ENCODE measurements at regions not wholly inside any gene's neighbourhood (a gene's known extent, or its start where the extent isn't known, plus 50 kb on each side); places are given as distances from the start of the nearest gene placed in this dataset.

DNA sequence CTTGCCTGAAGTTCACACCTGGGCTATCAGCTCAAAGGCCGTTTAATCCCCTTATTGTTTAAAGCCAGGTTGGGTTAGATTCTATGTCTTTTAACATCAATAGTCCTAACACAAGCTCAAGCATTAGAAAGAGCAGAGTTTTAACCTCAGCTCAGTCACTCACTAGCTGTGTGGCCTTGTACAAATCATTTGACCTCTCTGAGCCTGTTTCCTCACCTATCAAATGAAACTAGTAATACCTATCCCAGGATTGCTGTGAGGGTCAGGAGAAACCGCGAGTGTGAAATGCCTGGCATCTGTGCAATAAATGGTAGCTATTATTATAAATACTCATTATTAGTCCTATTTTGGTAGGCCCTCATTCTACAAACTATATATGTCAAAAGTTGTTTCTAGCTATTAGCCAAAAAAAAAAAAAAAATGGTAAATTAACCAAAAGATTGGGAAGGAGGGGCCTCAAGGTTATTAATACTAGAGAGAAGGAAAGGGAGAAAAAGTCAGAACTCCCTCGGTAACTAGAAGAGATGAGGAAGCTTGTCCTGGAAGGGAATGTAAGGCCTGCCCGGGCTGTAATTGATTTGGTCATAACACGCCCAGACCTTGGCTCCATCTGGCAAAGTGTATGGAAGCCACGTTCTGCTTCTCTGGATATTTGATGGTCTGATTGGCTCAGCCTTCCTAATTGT lies 510.5 kb upstream of the PROK2 start:
- FAIRE-seq, result no peak

DNA sequence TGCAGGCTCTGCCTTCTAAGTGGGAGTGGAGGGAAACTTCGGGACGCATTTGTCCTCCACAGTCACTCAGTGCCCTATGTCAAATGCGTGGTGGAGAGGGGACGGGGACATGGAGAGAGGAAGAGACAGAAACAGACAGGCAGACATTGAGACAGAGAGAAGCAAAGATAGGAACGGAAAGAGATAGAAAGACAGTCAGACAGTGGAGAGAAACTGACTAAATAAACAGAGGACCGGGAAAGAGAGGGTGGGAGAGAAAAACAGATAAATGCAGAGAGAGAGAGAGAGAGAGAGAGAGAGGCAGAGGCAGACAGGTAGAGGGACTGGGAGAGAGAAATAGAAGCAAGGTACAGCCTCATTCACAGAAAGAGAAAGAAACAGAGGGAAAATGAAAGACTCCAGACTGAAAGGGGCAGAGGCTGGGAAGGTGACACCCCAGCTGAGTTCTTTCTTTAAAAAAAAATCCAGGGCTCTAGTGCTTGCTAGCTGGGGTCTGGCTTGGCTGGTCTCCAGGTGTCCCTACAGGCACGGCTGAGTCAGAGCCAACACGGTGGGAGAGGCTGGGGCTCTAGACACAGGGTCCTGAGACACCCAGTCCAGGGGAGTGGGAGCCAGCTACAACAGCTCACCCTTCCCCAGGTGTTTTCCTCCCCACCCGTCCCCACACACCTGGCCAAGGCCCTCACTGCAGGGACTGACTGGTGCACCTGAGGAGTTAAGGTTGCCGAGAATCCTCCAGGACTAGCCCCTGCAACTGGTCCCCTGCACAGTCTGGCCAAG lies 506.1 kb upstream of the PROK2 start:
- FAIRE-seq, result no peak

DNA sequence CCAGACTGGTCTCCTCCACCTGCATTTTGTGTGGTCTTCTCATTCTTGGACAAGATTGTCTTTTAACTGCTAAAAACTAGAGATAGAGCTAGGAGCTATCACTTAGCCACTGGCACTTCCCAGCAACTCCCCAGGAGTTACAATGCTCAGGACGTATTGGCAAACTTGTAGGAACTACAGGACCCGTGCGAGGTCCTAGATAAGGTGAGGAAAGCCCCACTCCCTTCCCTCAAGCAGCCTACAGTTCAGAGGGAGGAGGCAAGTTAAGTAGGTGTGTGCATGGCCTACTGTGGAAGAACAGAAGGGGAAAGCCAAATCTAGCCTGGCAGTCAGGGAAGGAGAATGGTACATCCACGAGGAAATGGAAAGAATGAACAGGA lies 504.7 kb upstream of the PROK2 start:
- no peak for FAIRE-seq

DNA sequence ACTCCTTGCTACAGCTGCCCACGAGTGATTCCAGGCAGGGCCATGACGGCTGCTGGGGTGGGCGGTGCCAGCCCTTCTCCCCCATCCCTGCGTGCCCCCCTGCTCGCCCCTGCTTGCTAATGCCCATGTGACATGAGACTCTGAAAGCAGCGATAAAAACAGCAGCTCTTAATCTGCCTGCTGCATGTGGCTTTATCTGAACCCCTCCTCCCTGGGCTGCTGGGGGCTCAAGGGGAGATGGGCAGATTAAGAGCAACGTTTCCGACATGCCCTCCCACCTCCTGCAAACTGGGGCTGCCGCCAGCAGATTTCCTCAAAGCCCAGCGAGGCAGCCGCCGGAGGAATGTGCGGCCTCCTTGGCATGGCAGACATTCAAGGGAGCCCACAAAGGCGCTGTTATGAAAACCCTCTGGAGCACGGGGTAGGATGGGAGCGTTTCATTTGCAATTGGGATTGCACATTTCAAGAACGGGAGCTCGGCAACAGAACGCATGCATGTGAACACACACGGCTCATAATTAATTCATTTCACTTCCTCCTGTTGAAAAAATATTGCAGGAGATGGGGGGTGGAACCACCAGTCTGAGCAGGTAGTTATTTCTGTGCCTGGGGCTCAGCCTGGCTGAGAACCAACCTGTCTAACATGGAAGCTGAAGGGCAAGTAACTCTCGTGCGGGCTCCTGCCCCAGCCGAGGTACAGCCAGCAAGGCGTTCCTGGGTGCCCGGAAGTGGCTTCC lies 504.2 kb upstream of the PROK2 start:
- FAIRE-seq, result no peak

DNA sequence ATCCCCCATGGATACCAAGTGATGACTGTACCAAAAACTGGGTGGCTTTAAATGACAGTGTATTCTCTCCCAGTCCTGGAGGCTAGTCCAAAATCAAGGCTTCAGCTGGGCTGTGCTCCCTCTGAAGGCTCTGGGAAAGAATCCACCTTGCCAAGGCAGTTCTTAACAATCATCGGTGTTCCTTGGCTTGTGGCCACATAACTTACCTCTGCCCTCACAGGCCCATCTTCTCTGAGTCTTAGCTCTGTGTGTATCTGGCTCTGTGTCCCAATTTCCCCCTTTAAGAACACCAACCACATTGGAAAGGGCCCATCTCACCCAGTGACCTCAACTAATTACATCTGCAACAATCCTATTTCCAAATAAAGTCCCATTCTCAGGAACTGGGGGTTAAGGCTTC lies 503.0 kb upstream of the PROK2 start:
- no peak for FAIRE-seq

DNA sequence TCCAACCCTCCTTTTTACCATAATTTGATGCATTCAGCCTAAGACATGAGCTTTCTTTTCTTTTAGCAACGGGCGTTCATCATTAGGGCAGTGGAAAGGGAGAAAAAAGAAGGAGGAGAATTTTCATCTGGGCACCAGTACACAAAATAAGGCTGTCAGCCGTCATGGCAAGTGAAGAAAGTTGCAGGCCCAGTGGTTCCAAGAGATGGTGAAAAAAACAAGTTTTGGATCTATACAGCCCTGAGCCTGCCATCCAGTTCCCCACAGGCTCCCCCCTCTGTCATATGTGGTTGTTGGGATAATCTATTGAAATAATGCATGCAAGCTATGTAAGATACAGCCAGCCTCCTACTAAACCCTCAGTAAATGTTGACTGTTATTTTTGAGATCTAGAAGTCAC lies 500.6 kb upstream of the PROK2 start:
- FAIRE-seq, result no peak

DNA sequence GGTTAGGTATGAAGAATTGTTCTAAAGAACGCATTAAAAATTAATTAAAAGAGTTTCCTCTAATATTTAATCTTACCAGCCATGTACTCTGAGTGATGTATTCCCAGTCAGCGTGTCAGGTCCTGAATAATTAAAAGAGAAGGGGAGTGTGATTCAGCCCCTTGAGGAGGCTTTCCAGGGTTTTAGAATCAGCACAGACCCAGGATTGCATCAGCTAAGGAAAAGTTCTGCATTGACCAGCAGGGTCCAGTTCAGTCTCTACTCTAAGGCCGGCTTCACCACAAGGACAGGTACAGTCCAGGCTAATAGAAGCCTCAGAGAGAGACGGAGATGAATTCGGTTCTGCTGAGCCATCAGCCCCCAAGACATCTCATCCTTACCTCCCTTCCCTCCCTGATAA lies 499.5 kb upstream of the PROK2 start:
- no peak for FAIRE-seq

DNA sequence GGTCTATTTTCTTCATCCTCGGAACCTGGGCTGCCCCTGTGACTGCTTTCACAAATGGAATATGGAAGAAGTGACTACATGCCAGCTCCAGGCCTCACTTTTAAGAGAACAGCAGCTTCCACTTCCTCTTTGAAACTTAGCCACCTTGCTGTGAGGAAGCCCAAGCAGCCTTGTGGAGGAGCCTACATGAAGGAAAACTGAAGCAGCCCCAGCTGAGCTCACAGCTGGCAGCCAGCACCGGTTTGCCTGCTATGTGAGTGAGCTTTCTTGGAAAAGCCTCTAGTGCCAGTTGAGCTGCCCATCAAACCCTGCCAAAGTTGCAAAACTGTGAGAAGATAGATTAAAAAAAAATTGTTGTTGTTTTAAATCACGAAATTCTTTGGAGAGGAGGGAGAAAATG lies 498.0 kb upstream of the PROK2 start:
- no peak for FAIRE-seq

DNA sequence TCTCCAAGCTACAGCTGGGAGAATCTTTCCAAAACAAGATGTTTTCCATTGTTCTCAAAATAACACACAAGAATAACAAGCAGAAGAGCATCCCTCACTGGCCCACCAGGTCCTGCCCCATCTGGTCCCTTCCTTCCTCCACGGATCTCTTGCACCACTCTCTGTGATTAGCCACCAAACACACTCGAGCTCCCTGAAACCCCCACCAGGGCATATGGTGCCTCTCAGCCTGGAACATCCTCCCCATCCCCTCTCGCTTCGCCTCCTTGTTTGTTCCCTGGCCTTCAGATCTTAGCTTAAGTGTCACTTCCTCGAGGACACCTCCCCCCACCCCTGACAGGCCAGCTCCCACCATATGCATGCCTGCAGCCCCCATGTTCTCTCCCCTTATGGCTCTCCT lies 496.6 kb upstream of the PROK2 start:
- FAIRE-seq, result no peak

DNA sequence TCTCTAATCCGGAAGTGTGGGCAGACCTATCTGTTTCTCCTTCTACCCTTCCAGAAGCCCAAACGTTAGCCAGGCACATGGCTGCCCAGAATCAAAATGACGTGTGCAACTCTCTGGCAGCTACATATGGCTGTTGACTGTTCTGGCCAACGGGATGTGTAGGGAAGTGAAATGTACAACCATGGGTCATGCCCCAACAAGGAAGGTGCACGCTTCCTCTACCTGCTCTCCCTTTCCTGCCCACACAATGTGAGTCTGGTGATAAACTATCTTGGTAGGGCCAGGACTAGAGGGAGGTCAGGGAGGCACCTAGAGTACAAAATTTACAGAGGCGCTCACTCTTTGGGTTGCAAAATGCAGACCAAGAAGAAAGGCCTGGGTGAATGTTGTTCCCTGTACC lies 495.9 kb upstream of the PROK2 start:
- FAIRE-seq, result no peak

DNA sequence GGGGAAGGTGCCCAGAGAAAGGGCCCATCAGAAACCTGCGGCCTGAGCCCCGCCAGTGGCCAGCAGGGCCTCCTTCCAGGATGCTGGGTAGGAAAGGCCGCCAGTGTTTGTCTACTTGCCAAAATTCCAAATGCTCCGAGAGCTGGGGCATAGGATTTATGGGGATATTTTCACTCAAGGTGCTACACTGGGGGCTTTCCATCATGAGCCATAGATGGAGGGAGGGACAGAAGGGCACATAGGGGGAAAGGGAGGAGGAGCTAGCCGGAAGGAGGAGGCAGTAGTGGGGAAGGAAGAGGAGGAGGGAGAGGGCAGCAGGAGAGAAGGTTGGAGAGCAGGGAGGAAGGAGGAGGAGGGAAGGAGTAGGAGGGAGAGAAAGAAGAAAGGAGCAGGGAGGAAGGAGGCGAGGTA lies 494.7 kb upstream of the PROK2 start:
- no peak for FAIRE-seq

DNA sequence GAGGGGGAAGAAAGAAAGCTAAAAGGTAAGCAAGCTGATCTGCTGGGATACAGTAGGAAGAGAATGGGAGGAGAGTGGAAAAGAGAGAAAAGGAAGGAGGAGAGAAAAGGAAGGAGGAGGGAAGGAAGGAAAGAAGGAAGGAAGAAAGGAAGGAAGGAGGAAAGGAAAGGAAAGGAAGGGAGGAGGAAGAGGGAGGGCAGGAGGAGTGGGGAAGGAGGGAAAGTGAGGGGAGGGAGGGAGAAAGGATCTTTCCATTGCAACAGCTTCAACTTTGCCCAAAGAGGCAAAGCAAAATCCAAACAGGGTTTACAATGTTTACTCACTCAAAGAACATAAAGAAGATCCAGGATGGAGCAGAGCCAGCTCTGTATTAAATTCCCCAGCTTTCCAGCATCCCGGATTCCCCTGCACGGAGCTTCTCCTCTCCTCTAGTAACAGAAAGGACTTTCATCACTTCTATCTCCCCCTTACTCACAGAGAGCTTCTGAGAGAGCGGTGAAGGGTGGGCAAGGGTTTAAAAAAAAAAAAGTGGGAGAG lies 494.2 kb upstream of the PROK2 start:
- no peak for FAIRE-seq

DNA sequence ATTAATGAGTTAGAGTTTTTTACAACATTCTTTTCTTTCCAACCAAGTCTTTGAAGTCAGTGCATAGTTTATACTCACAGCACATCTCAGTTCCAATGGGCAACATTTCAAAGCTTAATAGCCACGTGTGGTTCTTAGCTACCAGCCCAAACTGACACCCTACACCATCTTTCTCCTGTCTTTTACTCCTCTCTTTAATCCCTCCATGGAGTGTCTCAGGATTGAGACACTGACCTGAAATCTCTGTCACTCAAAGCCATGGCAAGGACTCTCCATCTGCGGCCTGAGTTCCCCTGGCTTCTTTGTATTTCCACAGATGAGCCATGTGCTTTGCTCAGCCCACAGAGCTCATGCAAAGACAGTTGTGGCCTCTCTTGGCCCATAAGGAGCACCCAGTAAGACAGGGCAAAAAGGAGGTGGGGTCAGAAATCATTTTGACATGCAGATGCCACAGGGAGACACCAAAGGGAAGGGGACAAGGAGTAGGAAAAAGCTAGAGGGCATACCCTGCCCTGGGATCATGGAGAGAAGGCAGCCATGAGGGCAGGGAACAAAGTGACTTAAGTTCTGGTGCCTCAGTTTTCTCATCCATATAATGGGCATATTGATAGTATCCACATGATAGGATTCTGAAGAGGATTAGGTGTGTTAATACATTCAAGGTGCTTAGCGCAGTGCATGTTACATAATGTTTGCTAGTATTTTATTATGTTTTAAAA lies 493.6 kb upstream of the PROK2 start:
- no peak for FAIRE-seq

DNA sequence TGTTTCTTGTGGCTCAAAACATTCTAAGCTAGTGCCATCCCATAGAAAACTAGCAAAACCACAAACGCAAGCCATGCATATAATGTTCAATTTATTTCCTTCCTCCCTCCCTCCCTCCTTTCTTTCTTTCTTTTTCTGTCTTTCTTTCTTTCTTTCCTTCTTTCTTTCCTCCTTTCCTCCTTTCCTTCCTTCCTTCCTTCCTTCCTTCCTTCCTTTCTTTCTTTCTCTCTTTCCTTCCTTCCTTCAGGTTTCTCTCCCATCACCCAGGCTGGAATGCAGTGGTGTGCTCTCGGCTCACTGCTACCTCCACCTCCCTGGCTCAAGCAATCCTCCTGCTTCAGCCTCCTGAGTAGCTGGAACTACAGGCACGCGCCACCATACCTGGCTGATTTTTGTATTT lies 492.8 kb upstream of the PROK2 start:
- no peak for FAIRE-seq

DNA sequence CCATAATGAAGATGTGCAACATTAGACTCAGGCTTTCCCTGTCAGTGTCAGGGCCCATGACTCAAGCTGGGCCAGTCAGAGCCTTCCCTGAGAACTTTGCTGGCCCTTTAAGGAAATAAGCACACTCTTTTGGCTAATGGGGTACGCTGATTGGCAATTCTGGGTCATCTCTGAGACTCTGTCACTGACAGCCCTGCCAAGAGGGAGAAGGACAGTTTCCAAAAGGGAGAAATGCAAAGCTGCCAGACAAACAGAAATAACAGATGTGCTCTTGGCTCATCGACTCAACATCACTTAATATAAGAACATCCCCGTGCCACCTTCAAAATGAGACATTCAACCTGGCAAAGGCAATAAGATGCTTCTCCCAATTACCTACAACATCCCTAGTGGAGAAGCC lies 491.9 kb upstream of the PROK2 start:
- FAIRE-seq, result no peak

DNA sequence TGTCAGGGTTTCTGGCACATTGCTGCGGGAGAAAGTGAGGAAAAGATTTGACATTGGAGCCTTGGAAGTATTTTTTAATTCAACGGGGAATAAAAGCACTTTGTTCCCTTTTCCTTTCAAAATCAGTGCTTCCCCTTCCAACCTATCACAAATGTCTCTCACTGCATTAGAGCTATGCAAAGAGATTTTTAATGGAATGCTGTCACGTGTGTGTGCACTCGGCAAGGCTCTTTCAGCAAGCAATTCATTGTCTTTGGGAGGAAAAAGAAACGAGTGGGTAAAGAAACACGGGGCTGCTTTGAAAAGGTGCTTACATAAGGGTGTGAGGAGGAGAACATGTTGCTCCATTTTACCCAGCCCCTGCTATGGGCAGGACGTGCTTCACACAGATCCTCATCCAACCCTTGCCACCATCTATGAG lies 490.4 kb upstream of the PROK2 start:
- FAIRE-seq, result no peak

DNA sequence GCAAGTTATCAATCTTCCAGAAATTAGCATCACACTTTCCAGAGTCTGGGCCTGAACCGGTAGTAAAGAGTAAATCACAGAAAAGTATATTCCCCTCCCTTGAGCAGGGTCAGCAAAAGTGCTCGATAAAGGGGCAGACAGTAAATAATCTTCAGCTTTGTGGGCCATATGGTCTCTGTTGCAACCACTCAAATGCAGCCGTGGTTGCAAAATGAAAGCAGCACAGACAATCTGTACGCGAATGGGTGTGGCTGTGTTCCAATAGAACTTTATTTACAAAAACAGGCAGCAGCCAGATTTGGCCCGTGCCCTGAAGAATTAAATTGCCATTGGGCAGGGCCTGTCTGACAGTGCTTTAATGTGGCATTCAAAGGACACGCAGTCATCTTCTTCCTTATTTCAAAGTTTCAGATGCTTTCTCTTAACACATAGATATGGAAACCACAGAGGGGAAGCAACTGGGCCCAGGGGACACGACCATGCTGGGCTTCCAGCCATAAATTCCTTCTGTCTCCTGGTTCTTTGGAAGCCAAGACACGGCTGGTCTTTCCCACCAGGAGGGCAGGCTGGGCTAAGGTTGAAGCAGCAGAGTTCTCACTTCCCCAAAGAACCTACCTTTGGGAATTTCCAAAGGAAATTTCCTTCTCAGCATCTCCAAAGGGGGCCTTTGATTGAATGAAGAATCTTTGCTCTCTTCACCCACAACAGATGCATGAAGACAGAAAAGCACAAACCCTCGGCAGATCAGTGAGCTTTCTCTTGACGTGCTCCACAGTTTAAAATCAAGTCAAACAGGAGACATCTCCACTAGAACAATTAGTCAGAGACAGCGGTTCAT lies 489.8 kb upstream of the PROK2 start:
- FAIRE-seq, result no peak

DNA sequence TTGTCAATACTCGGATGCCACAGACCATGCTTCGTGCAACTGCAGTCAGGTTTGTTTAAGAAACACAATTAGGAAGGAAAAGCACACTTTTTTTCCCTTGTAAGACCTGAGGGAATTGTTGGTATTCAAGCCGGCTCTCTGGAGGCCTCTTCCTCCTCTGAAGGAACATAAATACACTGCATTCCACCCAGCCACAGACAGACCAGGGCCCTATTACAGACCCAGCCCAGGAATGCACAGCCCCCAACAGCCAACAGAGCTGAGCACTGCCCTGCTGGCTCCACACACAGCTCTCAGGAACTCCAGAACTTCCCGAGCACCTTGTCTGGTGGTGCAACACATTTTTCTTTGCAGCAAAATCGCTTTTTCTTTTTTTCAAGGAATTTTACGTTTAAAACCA lies 488.7 kb upstream of the PROK2 start:
- FAIRE-seq, result no peak

DNA sequence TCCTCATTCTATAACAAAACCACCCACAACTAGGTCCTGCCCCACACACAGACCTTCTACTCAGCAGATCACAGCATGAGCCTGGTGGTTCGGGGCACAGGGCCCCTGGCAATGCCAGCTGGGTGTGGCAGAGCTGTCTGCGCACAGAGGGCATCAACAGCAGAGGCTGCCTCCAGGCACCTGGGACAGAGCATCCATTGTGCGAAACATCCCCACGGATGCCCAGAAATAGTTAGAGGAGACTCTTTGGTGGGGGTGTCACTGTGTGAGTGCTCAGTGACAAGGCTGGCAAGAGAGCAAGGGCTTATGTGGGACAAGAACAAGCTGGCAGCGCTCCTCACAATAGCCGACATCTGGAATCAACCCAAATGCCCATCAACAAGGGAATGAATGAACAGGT lies 487.4 kb upstream of the PROK2 start:
- FAIRE-seq, result no peak

DNA sequence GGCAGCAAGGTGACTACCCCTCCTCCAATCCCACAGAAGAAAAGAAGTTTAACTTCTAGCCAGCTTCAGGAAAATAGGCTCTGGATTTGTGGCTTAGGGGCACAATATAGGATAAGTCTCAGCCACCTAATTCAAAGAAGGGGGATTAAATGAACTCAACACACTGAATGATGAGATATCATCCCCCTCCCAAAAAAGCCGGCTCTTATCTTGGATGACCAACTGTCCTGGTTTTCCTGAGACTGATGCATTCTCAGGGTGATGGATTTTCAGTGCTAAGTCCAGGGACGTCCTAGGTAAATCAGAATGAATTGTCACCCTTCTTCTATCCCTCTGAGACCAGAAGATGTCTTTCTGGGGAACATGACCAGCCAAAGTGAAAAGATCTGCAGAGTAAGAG lies 487.0 kb upstream of the PROK2 start:
- FAIRE-seq, result no peak

DNA sequence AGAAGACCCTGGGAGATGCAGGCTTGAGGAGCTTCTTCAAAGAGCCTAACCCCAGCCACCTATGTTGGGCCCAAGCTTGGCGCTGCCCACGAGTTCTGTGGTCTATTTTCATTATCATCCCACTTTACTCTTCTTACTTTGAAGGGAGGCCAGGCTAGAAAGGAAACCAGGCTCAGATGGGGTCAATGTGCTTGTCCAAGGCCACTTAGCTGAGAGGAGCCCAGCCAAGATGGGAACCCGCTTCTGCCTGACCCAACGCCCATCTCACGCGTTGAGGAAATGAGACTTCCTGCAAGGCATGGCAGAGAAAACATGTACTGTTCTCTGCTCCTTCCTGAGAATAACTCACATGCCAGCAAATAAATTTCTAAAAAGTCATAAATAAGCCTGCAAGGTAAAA lies 486.3 kb upstream of the PROK2 start:
- no peak for FAIRE-seq

DNA sequence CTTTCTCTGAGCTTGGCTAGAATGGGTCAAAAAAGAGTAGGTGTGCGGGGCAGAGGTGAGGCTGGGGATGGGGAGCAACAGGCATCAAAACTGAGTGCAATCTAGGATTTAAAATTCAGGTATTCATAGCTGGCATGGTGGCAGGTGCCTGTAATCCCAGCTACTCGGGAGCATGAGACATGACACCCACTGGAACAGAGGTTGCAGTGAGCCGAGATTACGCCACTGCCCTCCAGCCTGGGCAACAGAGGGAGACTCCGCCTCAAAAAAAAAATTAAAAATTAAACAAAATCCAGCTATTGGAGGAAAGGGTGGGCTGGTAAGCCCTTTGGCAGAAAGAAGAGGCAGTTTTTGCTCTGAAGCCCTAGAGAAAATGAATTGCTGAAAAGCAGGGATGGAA lies 485.8 kb upstream of the PROK2 start:
- no peak for FAIRE-seq
